GM19395 (cell line): ENCODE measurements at regions not wholly inside any gene's neighbourhood (a gene's known extent, or its start where the extent isn't known, plus 50 kb on each side); places are given as distances from the start of the nearest gene placed in this dataset.
"Not testable (repeated sequence)": the region's sequence is repeated elsewhere in the genome, so short reads cannot be mapped to it uniquely, and the experiment has no call there.

Experiments
- ATAC-seq: cut with Tn5 transposase; IDR thresholded peaks from one replicate; pipeline ENCODE4 v1.9.1; 2021; ENCODE audit warnings: mild to moderate bottlenecking, moderate library complexity; ENCODE audit not compliant: unreplicated experiment

DNA sequence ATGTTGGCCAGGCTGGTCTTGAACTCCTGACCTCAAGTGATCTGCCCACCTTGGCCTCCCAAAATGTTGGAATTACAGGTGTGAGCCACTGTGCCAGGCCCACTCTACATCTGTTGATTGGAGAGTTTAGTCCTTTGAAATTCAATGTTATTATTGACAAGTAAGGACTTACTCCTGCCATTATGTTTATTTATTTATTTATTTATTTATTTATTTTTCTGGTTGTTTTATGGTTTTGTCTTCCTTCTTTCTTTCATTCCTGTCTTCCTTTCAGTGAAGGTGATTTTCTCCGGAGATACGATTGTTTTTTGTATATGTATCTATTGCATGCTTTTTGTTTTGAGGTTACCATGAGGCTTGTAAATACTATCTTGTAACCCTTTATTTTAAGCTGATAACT is 602.6 kb downstream of the EPM2A start:
- no peak for ATAC-seq

- no peak for ATAC-seq
Measured at GRCh38 chr6:145135702-145136101, 599.6 kb downstream of the EPM2A start.

- no peak for ATAC-seq
Measured at GRCh38 chr6:145137425-145137824, 597.9 kb downstream of the EPM2A start.

DNA sequence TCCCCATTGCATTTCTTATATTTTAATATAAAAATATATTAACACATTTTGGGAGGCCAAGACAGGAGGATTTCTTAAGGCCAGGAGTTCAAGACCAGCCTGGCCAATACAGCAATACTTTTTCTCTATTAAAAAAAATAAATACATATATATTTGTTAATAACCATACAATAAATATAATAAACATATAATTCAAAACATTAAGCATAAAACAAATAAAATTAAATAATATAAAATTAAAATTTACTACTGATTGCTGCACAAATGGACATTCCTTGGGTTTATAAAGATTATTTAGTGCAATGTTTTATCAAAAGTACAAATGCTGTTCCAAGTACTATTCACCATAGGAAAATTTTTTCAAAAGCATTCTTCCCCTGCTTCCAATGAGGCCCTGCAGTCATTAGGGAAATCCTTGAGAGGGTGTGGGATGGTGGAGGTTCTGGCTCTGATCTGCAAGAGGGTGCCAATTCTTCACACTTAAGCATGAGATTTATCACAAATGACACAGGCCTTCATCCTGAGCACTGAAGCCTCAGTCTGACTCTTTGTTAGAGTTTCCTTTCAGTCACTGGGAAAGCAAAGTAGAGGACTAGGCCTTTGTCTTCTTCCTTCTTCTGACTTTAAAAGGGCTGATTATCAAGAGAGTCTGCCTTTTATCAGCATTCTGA is 596.7 kb downstream of the EPM2A start:
- ATAC-seq = no peak

DNA sequence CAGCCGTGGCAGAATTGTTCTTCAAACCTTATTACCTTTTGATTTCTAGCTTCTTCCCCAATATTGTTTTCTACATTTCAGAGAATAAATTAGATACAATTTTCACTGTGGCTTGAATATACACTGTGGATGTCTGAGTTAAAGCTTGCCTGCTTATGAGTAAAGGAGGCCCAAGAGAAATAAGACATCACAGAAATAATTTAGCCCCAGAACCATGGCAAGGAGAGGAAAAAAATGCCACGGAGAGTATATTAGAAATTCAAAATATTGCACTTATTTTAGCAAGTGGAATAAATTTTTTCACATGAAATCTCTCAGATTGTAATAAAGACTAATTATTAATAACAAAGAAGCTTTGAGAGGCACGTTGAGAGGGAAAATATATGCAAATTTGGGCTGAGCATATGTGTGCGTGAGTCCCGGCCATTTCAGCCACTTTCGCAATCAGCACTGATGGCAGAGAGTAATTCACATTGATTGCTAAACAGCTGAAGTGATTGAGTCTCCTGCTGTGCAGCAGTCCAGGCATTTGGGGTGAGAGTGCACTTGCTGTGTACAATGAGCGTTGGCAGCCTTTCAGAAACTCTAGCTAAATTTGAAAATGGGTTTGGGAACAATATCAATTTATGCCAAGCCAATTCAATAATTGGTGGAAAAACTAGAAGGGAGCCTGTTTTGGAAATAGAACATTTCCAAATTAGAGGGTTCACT is 596.0 kb downstream of the EPM2A start:
- ATAC-seq = no peak

DNA sequence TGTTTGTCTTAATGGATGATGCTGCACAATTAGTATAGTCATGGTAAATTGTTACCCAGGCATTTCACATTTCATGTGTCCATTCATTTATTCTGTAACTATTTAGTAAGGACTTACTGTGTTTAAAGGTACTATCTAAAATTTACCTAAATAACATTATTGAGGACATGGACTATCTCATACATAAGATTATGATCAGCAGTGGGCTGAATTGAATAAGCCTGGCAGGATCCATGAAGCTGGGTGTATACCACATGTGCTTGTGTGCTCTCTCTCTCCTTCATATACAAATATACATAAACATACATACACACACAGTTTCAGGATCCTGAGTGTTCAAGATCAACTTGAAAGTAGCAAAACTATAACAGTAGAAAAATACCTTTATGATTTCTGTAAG is 595.4 kb downstream of the EPM2A start:
- ATAC-seq = no peak

GRCh38 chr6:145141572-145141971 is 593.7 kb downstream of the EPM2A start:
- no peak for ATAC-seq

DNA sequence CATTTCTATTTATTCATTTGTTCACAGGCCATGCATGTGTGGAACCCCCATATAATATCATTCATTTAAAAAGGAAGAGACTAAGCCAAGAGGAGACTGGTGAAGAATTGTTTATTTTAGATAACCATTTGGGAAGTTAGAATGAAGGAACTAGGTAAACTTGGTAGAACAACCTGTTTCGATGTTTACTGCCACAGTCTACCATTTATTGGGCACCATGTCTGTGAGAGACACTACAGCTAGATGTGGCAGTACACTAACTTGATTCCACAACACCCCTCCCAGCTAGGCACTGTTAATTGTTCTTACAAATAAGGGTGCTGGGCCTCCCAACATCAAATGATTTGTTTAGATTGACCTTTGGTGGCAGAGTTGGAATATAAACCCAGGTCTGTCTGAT is 592.4 kb downstream of the EPM2A start:
- ATAC-seq = no peak

GRCh38 chr6:145143379-145143778 is 591.9 kb downstream of the EPM2A start:
- ATAC-seq = no peak

- ATAC-seq = no peak
Measured at GRCh38 chr6:145147559-145147958, 587.8 kb downstream of the EPM2A start.

- no peak for ATAC-seq
Measured at GRCh38 chr6:145147981-145148749, 587.2 kb downstream of the EPM2A start.

GRCh38 chr6:145148776-145149175 is 586.5 kb downstream of the EPM2A start:
- ATAC-seq = no peak

- no peak for ATAC-seq
Measured at GRCh38 chr6:145151624-145152023, 583.7 kb downstream of the EPM2A start.

DNA sequence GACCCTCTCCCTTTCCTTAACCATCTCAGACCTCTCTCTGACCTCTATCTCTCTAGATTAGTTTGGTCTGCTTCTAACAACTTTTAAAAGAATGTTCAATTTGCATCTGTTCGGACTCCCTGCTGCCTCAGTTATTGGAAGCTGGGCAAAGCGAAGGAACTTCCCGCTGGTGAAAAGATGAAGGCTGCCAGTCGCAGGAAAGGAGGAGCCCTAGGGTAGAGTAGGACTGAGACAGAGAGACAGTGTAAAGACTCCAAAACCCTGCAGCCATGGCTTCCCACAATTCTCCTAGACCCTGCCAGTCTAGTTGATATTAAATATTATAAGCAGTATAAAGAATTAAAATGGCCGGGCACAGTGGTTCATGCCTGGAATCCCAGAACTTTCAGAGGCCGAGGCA is 581.8 kb downstream of the EPM2A start:
- no peak for ATAC-seq

DNA sequence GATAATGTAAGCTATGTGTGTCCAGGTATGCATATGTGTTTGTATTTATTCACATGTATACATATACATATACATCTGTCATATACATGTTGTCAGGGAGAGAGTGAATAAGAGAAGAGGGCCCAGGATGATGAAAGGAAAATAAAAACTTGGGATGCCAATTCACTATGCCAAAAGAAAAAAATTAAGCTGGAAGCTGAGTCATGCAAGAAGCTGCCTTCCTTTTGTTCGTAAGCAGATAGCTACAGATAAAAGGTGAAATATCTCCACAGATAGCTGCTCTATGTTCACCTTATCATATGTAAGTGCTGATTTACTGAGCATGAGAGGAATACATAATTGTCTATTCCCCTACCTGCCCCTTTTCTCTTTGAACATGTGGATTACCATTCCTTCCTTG is 579.9 kb downstream of the EPM2A start:
- no peak for ATAC-seq

GRCh38 chr6:145155873-145156782 is 579.2 kb downstream of the EPM2A start:
- ATAC-seq = no peak

- ATAC-seq = not testable (repeated sequence)
Measured at GRCh38 chr6:145158636-145159035, 576.7 kb downstream of the EPM2A start.

GRCh38 chr6:145159921-145160320 is 575.4 kb downstream of the EPM2A start:
- no peak for ATAC-seq

DNA sequence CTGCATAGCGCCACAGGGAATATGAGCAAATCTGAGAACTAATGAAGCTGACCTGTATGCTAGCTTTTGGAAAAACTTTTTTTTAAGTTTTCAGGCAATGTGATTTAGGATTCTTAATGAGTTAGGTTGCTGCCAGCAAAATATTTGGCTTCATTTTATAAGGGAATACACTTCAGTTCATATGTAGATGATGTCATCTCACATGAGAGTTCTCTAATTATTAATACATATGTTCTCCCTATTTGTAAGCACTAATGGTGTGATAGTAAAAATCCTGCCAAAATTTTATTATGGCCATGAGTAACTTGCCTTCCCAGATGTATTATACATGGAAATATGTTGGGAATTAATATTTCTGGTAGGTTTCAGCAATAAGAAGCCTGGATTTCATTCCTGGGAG is 573.8 kb downstream of the EPM2A start:
- no peak for ATAC-seq

DNA sequence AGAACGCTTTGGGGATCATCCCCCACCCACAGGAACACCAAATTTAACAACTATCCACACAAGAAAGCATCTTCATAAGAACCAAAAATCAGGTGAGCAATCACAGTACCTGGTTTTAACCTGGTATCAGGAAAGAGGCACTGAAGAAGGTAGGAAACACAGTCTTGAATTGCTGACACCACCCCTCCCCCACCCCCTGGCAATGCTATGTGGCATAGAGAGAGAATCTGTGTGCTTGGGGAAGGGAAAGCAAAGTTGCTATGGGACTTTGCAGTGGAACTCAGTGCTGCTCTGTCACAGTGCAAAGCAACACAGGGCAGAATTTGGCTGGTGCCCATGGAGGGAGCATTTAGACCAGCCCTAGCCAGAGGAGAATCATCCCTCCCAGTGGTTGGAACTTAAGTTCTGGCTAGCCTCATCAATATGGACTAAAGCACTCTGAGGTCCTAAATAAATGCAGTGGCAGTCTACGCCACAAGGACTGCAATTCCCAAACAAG is 565.5 kb downstream of the EPM2A start:
- ATAC-seq = no peak

DNA sequence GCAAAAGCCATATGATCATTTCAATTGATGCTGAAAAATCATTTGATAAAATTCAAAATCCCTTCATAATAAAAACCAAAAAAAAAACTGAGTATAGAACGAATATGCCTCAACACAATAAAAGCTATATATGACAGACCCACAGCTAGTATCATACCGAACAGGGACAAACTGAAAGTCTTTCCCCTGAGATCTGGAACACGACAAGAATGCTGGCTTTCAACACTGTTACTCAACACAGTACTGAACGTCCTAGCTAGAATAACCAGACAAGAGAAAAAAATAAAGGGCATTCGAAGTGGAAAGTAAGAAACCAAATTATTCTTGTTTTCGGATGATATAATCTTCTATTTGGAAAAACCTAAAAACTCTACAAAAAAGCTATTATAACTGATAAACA is 559.9 kb downstream of the EPM2A start:
- ATAC-seq = no peak
